Glutamatergic neuron (in vitro differentiated cells): ENCODE measurements at regions not wholly inside any gene's neighbourhood (a gene's known extent, or its start where the extent isn't known, plus 50 kb on each side); places are given as distances from the start of the nearest gene placed in this dataset.
A peak's percentile ranks its signal among the peaks of the same experiment; 100 is the strongest.

ENCODE experiments used
- DNase-seq: peaks from one replicate; pipeline ENCODE4 v3.0.0; 2022
- H3K27ac Mint-ChIP-seq: one replicate; pipeline ENCODE4 v1.8.0; 2020; ENCODE audit warnings: mild to moderate bottlenecking, mixed read lengths, inconsistent platforms; ENCODE audit not compliant: unreplicated experiment
- H3K27me3 Mint-ChIP-seq: one replicate; pipeline ENCODE4 v1.8.0; 2020; ENCODE audit warnings: mild to moderate bottlenecking, moderate library complexity, mixed read lengths, inconsistent platforms; ENCODE audit not compliant: unreplicated experiment
- H3K36me3 Mint-ChIP-seq: one replicate; pipeline ENCODE4 v1.8.0; 2020; ENCODE audit warnings: mild to moderate bottlenecking, mixed read lengths, inconsistent platforms; ENCODE audit not compliant: unreplicated experiment
- H3K4me1 Mint-ChIP-seq: one replicate; pipeline ENCODE4 v1.8.0; 2020; ENCODE audit warnings: mild to moderate bottlenecking, low read depth, mixed read lengths, inconsistent platforms; ENCODE audit not compliant: unreplicated experiment
- H3K4me3 Mint-ChIP-seq: one replicate; pipeline ENCODE4 v1.8.0; 2020; ENCODE audit warnings: mild to moderate bottlenecking, mixed read lengths, inconsistent platforms; ENCODE audit not compliant: unreplicated experiment
- H3K9me3 Mint-ChIP-seq: one replicate; pipeline ENCODE4 v1.8.0; 2020; ENCODE audit warnings: mild to moderate bottlenecking, moderate library complexity, mixed read lengths, inconsistent platforms; ENCODE audit not compliant: unreplicated experiment
- CTCF ChIP-seq: fragments of 200-600 bp; sonication (generic); IDR thresholded peaks from one replicate; pipeline ENCODE4 v1.5.0; 2021; ENCODE audit not compliant: partially characterized antibody, unreplicated experiment

GRCh38 chr4:153074936-153075630 is 129.2 kb upstream of the TRIM2 start:
- Mint-ChIP-seq H3K4me1 (peaks cover 21% of the 10 kb centered on the region), H3K4me3 (no peak overlapping the region), H3K36me3 (peaks cover 9% of the 10 kb centered on the region), H3K27me3 (no peaks in the 10 kb centered on the region), H3K27ac (no peak overlapping the region), H3K9me3 (peaks cover 5% of the 10 kb centered on the region)
- DNase-seq = no peak
- TF ChIP-seq CTCF = no peak

- Mint-ChIP-seq H3K4me1 (peaks cover 23% of the 10 kb centered on the region), H3K4me3 (no peak overlapping the region), H3K36me3 (peaks cover 9% of the 10 kb centered on the region), H3K27me3 (no peaks in the 10 kb centered on the region), H3K27ac (no peak overlapping the region), H3K9me3 (peaks cover 7% of the 10 kb centered on the region)
- no peak for DNase-seq
- no peak for TF ChIP-seq CTCF
Measured at GRCh38 chr4:153075836-153076518, 128.3 kb upstream of the TRIM2 start.

- peaks cover 23% of the 10 kb centered on the region for H3K4me1 Mint-ChIP-seq
- H3K9me3 Mint-ChIP-seq = peaks cover 7% of the 10 kb centered on the region
- no peak overlapping the region for H3K4me3 Mint-ChIP-seq
- TF ChIP-seq CTCF = no peak
- DNase-seq = peak; percentile 46
- no peaks in the 10 kb centered on the region for H3K27me3 Mint-ChIP-seq
- peaks cover 4% of the 10 kb centered on the region for H3K36me3 Mint-ChIP-seq
- no peak overlapping the region for H3K27ac Mint-ChIP-seq
Measured at GRCh38 chr4:153076861-153077260, 127.4 kb upstream of the TRIM2 start.

GRCh38 chr4:153079857-153080391 is 124.3 kb upstream of the TRIM2 start:
- H3K36me3 Mint-ChIP-seq = peaks cover 4% of the 10 kb centered on the region
- TF ChIP-seq CTCF = no peak
- H3K4me3 Mint-ChIP-seq = no peak overlapping the region
- DNase-seq = no peak
- peak overlapping the region; percentile 30 for H3K27ac Mint-ChIP-seq
- H3K27me3 Mint-ChIP-seq = peaks cover 6% of the 10 kb centered on the region
- peaks cover 53% of the 10 kb centered on the region for H3K4me1 Mint-ChIP-seq
- peaks cover 14% of the 10 kb centered on the region for H3K9me3 Mint-ChIP-seq

- Mint-ChIP-seq H3K4me3 (no peak overlapping the region), H3K9me3 (peaks cover 16% of the 10 kb centered on the region), H3K27ac (no peak overlapping the region), H3K36me3 (peaks cover 3% of the 10 kb centered on the region), H3K27me3 (peaks cover 6% of the 10 kb centered on the region), H3K4me1 (peaks cover 62% of the 10 kb centered on the region)
- DNase-seq = no peak
- TF ChIP-seq CTCF = no peak
Measured at GRCh38 chr4:153081006-153081580, 123.2 kb upstream of the TRIM2 start.
